ENCODE measurements at regions not wholly inside any gene's neighbourhood (a gene's known extent, or its start where the extent isn't known, plus 50 kb on each side); places are given as distances from the start of the nearest gene placed in this dataset.
"Not testable (repeated sequence)": the region's sequence is repeated elsewhere in the genome, so short reads cannot be mapped to it uniquely, and the experiment has no call there.

DNA sequence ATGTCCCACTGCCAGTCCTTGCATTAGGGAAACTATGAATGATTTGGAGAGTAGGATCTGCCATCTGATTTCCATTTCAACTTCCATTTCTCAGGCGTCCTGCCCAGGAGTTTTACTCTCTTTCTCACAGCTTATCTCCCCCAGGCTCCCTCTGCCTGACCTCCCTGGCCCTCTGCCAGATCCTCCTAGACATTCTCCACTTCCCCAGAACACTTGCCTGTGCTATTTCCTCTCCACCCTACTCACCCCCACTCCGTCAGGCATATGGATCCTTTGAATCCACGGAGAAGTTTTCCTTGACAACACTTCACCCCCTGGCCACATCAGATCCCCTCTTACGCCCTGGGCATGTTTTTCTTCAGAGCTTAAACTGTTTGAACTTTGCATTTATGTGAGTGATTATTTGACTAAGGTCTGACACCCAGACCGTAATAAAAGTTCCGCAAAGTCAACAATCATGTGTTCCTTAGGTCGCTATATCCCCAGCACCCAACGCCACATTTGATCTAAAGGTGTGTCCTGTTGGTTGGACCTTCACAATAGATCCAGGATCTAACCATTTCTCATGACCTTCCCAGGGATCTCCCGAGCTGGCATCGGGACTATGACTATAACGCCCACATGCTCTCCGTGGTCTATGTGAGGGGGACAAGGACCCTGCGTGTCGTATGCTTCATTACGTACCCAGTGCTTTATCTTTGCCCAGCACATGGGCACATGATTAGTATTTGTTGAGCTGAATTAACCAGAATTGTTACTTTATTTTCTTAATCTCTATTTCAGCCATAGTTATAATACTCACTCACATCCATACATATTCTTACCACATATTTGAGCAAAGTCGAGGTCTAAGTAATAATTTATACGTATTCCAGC lies 255.8 kb upstream of the FOXN3 start:
- ATAC-seq (no peak), DNase-seq (peak in 2 of 4 donors; percentile 15 to 35)
- H3K36me3 ChIP-seq (replicated peaks in 1 of 2; ENCODE audit: insufficient read depth in 1 of 2, low read depth in 2 of 2), result no peaks in the 10 kb centered on the region
- WGBS, 2 donors, result 80 to 83% methylated on average over 17 of the region's 17 CpGs
- no peak overlapping the region for H3K4me3 ChIP-seq
- H3K4me1 ChIP-seq, result no peaks in the 10 kb centered on the region
- intact Hi-C loops (cut with DNase I), result no loop called here
- TF ChIP-seq POLR2A (IDR thresholded peaks at IDR 0.05), result no peak
- TF ChIP-seq, protein P1, sequence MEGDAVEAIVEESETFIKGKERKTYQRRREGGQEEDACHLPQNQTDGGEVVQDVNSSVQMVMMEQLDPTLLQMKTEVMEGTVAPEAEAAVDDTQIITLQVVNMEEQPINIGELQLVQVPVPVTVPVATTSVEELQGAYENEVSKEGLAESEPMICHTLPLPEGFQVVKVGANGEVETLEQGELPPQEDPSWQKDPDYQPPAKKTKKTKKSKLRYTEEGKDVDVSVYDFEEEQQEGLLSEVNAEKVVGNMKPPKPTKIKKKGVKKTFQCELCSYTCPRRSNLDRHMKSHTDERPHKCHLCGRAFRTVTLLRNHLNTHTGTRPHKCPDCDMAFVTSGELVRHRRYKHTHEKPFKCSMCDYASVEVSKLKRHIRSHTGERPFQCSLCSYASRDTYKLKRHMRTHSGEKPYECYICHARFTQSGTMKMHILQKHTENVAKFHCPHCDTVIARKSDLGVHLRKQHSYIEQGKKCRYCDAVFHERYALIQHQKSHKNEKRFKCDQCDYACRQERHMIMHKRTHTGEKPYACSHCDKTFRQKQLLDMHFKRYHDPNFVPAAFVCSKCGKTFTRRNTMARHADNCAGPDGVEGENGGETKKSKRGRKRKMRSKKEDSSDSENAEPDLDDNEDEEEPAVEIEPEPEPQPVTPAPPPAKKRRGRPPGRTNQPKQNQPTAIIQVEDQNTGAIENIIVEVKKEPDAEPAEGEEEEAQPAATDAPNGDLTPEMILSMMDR (IDR thresholded peaks at IDR 0.05), result no peak
- H3K27me3 ChIP-seq, result no peaks in the 10 kb centered on the region
- no peak overlapping the region for H3K27ac ChIP-seq
- no peaks in the 10 kb centered on the region for H3K9me3 ChIP-seq

DNA sequence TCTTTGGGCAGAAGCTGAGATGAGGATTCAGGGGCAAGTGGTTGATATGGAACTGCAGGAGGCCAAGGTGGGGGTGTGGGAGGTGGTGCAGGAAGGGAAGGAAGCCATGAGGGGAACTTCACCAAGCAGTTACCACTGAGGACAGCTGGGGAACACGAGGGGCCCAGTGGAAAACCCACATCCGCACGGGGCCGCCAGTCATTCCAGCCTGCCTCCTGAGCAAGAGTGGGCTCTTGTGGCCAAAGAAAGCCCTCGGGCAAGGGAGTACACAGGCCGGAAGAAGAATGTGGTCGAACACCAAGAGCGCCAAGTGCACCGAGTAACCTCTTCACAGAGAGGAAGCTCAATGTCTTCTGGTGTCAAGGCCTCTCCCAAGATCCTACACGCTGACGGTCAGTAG lies 252.2 kb upstream of the FOXN3 start:
- ATAC-seq (no peak), DNase-seq (peak in 2 of 4 donors; percentile 8 to 55)
- H3K27ac ChIP-seq, result no peak overlapping the region
- no peaks in the 10 kb centered on the region for H3K9me3 ChIP-seq
- H3K4me3 ChIP-seq, result no peak overlapping the region
- 76 to 94% methylated on average over 11 of the region's 11 CpGs for WGBS, 2 donors
- H3K4me1 ChIP-seq, result no peaks in the 10 kb centered on the region
- intact Hi-C loops (cut with DNase I), result no loop called here
- TF ChIP-seq POLR2A (IDR thresholded peaks at IDR 0.05), result no peak
- TF ChIP-seq, protein P1 (IDR thresholded peaks at IDR 0.05), result no peak
- no peaks in the 10 kb centered on the region for H3K36me3 ChIP-seq (replicated peaks in 1 of 2; ENCODE audit: insufficient read depth in 1 of 2, low read depth in 2 of 2)
- H3K27me3 ChIP-seq, result no peaks in the 10 kb centered on the region

DNA sequence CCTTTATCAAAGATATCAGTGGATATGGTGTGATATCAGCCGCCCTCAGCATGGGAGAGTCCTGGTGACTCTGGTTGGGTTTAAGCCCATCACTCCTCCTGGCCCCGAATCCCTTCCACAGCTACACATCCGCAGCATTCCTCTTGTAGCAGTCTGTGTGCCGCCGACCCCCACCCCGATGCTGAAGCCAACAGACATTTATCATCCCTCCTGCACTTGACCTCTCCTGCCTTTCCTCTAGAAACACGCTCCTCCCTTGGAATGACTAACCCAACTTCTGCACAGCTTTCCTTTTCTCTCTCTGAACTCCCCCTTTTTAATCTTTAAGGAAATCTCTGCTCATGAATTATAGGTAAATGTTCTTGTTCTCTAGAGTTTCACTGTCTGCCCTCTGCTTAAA lies 250.9 kb upstream of the FOXN3 start:
- no peak overlapping the region for H3K27ac ChIP-seq
- no peaks in the 10 kb centered on the region for H3K9me3 ChIP-seq
- no peak overlapping the region for H3K4me3 ChIP-seq
- no peak for ATAC-seq
- no peaks in the 10 kb centered on the region for H3K4me1 ChIP-seq
- intact Hi-C loops (cut with DNase I), result no loop called here
- H3K36me3 ChIP-seq (replicated peaks in 1 of 2; ENCODE audit: insufficient read depth in 1 of 2, low read depth in 2 of 2), result no peaks in the 10 kb centered on the region
- DNase-seq, result no peak
- TF ChIP-seq, protein P1 (IDR thresholded peaks at IDR 0.05), result no peak
- no peak for TF ChIP-seq POLR2A (IDR thresholded peaks at IDR 0.05)
- no peaks in the 10 kb centered on the region for H3K27me3 ChIP-seq
- WGBS, 2 donors, result 44 to 50% methylated on average over 7 of the region's 7 CpGs

DNA sequence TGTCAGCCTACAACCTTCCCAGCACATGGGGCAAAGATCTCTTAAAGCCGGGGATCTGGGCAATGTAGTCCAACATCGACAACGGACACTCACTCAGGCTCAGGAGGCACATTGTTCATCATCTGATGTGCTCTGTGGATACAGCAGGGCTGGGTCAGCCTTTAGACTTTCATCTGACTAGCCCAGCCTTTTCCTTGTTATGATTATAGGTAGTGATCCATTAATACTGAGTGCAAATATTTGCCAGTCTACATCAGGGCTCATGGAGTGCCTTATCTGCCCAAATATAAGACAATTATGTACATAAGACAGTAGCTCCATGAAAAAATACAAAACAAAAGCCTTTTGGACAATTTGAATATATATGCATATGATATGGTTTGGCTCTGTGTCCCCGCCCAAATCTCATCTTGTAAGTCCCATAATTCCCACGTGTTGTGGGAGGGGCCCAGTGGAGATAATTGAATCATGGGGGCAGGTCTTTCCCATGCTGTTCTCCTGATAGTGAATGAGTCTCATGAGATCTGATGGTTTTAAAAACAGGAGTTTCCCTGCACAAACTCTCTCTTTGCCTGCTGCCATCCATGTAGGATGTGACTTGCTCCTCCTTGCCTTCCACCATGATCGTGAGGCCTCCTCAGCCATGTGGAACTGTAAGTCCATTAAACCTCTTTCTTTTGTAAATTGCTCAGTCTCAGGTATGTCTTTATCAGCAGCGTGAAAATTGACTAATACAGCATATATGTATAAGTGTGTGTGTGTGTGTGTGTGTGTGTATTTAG lies 248.5 kb upstream of the FOXN3 start:
- H3K27ac ChIP-seq; H3K36me3 ChIP-seq (replicated peaks in 1 of 2; ENCODE audit: insufficient read depth in 1 of 2, low read depth in 2 of 2); intact Hi-C loops (cut with DNase I); H3K27me3 ChIP-seq; H3K4me3 ChIP-seq; H3K4me1 ChIP-seq; DNase-seq; ATAC-seq; H3K9me3 ChIP-seq: not testable (repeated sequence)
- 84 to 89% methylated on average over 6 to 7 of the region's 7 CpGs for WGBS, 2 donors

DNA sequence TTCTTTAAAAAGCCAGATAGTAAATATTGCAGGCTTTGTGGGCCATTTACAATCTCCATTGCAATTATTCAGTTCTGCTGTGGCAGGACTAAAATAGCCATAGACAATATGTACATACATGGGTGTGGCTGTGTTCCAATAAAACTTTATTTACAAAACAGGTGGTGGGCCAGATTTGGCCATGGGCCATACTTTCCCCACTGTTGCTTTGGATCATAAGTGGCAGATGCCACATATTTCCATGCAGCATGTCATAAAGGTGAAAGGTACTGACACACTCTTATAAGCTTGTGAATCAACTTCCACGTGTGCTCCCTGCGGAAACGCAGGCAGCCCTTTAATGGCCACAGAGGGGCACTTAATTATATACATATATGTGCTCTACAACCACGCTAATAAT lies 244.4 kb upstream of the FOXN3 start:
- peaks cover 9% of the 10 kb centered on the region for H3K4me1 ChIP-seq
- no peak for DNase-seq
- WGBS, 2 donors, result 93 to 94% methylated on average over 4 of the region's 4 CpGs

DNA sequence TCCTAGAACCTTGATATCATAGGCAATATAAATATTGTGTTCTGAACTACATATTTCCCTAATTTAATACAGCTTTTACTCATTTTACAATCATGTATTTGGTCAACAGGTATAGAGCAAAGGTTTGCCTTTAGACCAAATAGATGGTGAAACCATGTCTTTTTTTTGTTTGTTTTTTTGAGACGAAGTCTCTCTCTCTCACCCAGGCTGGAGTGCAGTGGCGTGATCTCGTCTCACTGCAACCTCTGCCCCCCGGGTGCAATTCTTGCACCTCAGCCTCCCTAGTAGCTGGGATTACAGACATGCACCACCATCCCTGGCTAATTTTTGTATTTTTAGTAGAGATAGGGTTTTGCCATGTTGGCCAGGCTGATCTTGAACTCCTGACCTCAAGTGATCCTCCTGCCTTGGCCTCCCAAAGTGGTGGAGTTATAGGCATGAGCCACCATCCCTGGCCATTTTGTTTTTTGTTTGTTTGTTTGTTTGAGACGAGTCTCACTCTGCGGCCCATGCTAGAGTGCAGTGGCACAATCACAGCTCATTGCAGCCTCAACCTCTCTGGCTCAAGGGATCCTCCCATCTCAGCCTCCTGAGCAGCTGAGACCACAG lies 243.7 kb upstream of the FOXN3 start:
- H3K4me3 ChIP-seq; H3K27me3 ChIP-seq; intact Hi-C loops (cut with DNase I); H3K27ac ChIP-seq; DNase-seq; H3K9me3 ChIP-seq; ATAC-seq; H3K36me3 ChIP-seq (replicated peaks in 1 of 2; ENCODE audit: insufficient read depth in 1 of 2, low read depth in 2 of 2); H3K4me1 ChIP-seq: not testable (repeated sequence)
- 92 to 95% methylated on average over 6 of the region's 6 CpGs for WGBS, 2 donors

More for the DNA sequence above, 244.4 kb upstream of the FOXN3 start:
- Histone ChIP-seq H3K27me3 (no peaks in the 10 kb centered on the region), H3K4me3 (no peak overlapping the region), H3K27ac (no peak overlapping the region), H3K9me3 (no peaks in the 10 kb centered on the region), H3K36me3 (replicated peaks in 1 of 2; ENCODE audit: insufficient read depth in 1 of 2, low read depth in 2 of 2) (no peaks in the 10 kb centered on the region)
- intact Hi-C loops (cut with DNase I), result no loop called here
- ATAC-seq, result no peak
- TF ChIP-seq POLR2A (IDR thresholded peaks at IDR 0.05), result no peak
- TF ChIP-seq, protein P1 (IDR thresholded peaks at IDR 0.05), result no peak

Measured in body of pancreas (tissue), 4 donors.